Left lung (tissue), 4 donors: ENCODE measurements at regions not wholly inside any gene's neighbourhood (a gene's known extent, or its start where the extent isn't known, plus 50 kb on each side); places are given as distances from the start of the nearest gene placed in this dataset.

ENCODE experiments used
- ATAC-seq: fragments of 200-7000 bp; cut with Tn5 transposase; one replicate; pipeline ENCODE4 v1.9.1; 2020; ENCODE audit warnings: moderate library complexity
- DNase-seq, 4 donors: peaks; one replicate each; pipeline ENCODE4 v3.0.0-alpha.2; 2013 to 2020
- H3K27ac ChIP-seq, 2 donors: fragments of 200-600 bp; sonication (generic) in 1 of 2; one replicate each; pipeline versions ENCODE4 v1.5.0 to v1.8.0; 2020 to 2021
- H3K27me3 ChIP-seq, 2 donors: fragments of 200-600 bp; sonication (generic) in 1 of 2; one replicate each; pipeline versions ENCODE4 v1.5.0 to v1.8.0; 2020 to 2021
- H3K36me3 ChIP-seq, 2 donors: fragments of 200-600 bp; sonication (generic) in 1 of 2; one replicate each; pipeline versions ENCODE4 v1.5.0 to v1.8.0; 2020 to 2021
- H3K4me1 ChIP-seq, 2 donors: fragments of 200-600 bp; one replicate each; pipeline ENCODE4 v1.8.0; 2021
- H3K4me3 ChIP-seq, 2 donors: fragments of 200-600 bp; sonication (generic) in 1 of 2; one replicate each; pipeline versions ENCODE4 v1.5.0 to v1.8.0; 2020 to 2021; ENCODE audit warnings: mild to moderate bottlenecking in 1 of 2
- H3K9me3 ChIP-seq, 2 donors: fragments of 200-600 bp; sonication (generic) in 1 of 2; one replicate each; pipeline versions ENCODE4 v1.5.0 to v1.8.0; 2020 to 2021
- CTCF ChIP-seq, 2 donors: fragments of 200-600 bp; sonication (generic) in 1 of 2; IDR thresholded peaks; one replicate each; pipeline versions ENCODE4 v1.5.0 to v1.8.0; 2021; ENCODE audit warnings: antibody characterized with exemption in 2 of 2
- intact Hi-C, 2 donors: fragments of 100-400 bp; cut with DNase I; formaldehyde crosslinking; loops; one replicate each; pipeline versions ENCODE4 v1.11.2 to v1.14.2; 2022
- donor health status: DM: no; HTN: yes; CAD: no.
- donor health status: DM: no; HTN: no; CAD: no.

DNA sequence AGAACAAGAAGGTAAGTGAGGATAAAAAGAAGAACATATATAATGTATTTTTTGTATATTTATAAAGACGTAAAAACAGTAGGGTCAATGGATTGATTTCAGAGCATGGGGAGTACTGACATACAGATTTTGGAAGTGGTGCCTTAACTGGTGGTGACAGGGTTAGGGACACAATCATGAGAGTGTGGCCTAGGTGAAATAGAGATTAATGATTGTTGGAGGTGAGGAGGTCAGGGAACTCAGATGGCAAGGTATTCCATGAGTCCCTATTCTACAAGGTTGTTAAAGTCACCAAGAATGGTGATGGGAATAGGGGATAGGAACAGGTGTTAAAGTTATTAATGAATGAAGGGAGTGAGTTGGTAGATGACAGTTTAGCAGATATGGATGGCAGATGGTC lies 210.8 kb downstream of the SEMA6A start:
- H3K4me1 ChIP-seq, result peaks cover 0 to 30% of the 10 kb centered on the region in 2 donors
- no peaks in the 10 kb centered on the region for H3K36me3 ChIP-seq
- H3K27ac ChIP-seq, result no peak overlapping the region
- H3K27me3 ChIP-seq, result no peaks in the 10 kb centered on the region
- TF ChIP-seq CTCF (IDR thresholded peaks at IDR 0.05), result no peak
- intact Hi-C loops, result no loop called here
- DNase-seq (no peak), ATAC-seq (no peak)
- no peak overlapping the region for H3K4me3 ChIP-seq
- H3K9me3 ChIP-seq, result no peaks in the 10 kb centered on the region

DNA sequence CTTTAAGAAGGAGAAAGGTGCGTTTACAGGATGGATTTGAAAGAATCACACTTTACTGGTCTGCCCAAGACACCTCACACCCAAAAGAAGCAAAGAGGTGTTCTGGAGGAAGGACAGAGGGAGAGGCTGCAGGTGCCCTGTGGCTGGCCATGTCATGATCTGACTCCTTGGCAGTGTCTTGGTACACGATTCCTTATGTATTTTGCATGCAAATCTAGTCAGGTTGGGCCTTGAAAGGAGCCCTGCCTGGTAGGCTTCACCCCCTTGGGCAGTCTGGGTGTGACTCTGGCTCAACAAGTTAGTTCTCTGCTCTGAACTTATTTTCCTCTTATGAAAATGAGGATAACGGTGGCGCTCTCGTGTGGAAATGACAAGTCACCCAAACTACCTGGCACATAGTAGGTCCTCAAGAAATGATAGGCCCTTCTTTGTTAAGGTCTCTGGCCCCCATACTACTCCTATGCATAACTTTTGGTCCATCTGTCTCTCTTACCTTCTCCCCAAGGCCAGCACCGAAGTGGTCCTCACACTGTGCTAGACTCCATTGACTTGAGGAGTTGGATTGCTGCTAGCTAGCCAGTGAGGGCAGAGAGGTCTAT lies 212.5 kb downstream of the SEMA6A start:
- no peak overlapping the region for H3K4me3 ChIP-seq
- ATAC-seq, result no peak
- H3K9me3 ChIP-seq, result no peaks in the 10 kb centered on the region
- no peak overlapping the region for H3K27ac ChIP-seq
- no peaks in the 10 kb centered on the region for H3K27me3 ChIP-seq
- TF ChIP-seq CTCF (IDR thresholded peaks at IDR 0.05), result no peak
- H3K36me3 ChIP-seq, result no peaks in the 10 kb centered on the region
- peaks cover 0 to 36% of the 10 kb centered on the region in 2 donors for H3K4me1 ChIP-seq
- no peak for DNase-seq
- intact Hi-C loops, result no loop called here

- intact Hi-C loops, result no loop called here
- Histone ChIP-seq H3K4me3 (peak overlapping the region in 1 of 2 donors; percentile 7), H3K27ac (no peak overlapping the region), H3K9me3 (no peaks in the 10 kb centered on the region), H3K27me3 (no peaks in the 10 kb centered on the region), H3K4me1 (peaks cover 0 to 36% of the 10 kb centered on the region in 2 donors), H3K36me3 (no peaks in the 10 kb centered on the region)
- no peak for TF ChIP-seq CTCF (IDR thresholded peaks at IDR 0.05)
- peak in 3 of 4 donors; percentile 41 to 82 (median 65) for DNase-seq
- peak; percentile 77 for ATAC-seq
These were observed 213.3 kb downstream of the SEMA6A start for GRCh38 chr5:116361171-116361967.

- Histone ChIP-seq H3K27me3 (no peaks in the 10 kb centered on the region), H3K27ac (peak overlapping the region in 1 of 2 donors; percentile 65), H3K4me3 (no peak overlapping the region), H3K36me3 (no peaks in the 10 kb centered on the region), H3K9me3 (no peaks in the 10 kb centered on the region), H3K4me1 (peaks cover 0 to 36% of the 10 kb centered on the region in 2 donors)
- ATAC-seq (peak; percentile 21), DNase-seq (no peak)
- TF ChIP-seq CTCF (IDR thresholded peaks at IDR 0.05), result no peak
- intact Hi-C loops, result no loop called here
These were observed 214.4 kb downstream of the SEMA6A start for GRCh38 chr5:116360008-116360853.

DNA sequence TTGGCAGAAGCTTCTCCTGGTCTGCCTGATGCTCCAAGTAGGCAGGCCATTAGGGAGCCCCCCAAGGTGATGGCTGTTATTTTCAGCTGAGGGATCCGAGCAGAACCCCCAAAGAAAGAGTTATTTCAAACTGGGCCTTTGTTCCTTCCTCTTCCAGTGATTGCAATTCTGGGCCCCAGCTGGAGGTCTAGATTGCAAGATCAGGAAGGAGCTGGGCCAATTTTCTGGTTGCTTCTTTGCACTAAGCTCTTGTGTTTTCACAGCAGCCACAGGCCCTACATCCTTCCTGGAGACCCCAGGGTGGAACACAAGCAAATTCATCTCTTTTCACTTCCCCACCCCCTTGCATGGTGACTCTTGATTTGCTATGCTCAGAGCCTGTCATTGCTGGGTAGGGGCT lies 215.0 kb downstream of the SEMA6A start:
- TF ChIP-seq CTCF (IDR thresholded peaks at IDR 0.05), result no peak
- H3K27me3 ChIP-seq, result no peaks in the 10 kb centered on the region
- H3K9me3 ChIP-seq, result peaks cover 0 to 4% of the 10 kb centered on the region in 2 donors
- DNase-seq (no peak), ATAC-seq (no peak)
- peaks cover 0 to 36% of the 10 kb centered on the region in 2 donors for H3K4me1 ChIP-seq
- peak overlapping the region in 1 of 2 donors; percentile 65 for H3K27ac ChIP-seq
- no peaks in the 10 kb centered on the region for H3K36me3 ChIP-seq
- no peak overlapping the region for H3K4me3 ChIP-seq
- intact Hi-C loops, result no loop called here
